DMS79 treated with DMSO at 0.1 percent for 48 hours (cell line): ENCODE measurements at regions not wholly inside any gene's neighbourhood (a gene's known extent, or its start where the extent isn't known, plus 50 kb on each side); places are given as distances from the start of the nearest gene placed in this dataset.

Experiments
- DNase-seq: peaks from one replicate; lab custom pipeline; 2025; lab: John Stamatoyannopoulos, UW

GRCh38 chr3:43894176-43895049 lies 203.7 kb downstream of the ABHD5 start:
- DNase-seq, result peak; percentile 56

GRCh38 chr3:43895573-43895972 lies 204.8 kb downstream of the ABHD5 start:
- DNase-seq, result no peak

GRCh38 chr3:43902415-43902814 lies 211.7 kb downstream of the ABHD5 start:
- DNase-seq, result no peak

GRCh38 chr3:43905157-43905556 lies 214.4 kb downstream of the ABHD5 start:
- no peak for DNase-seq

GRCh38 chr3:43906849-43907507 lies 216.2 kb downstream of the ABHD5 start:
- DNase-seq, result no peak

- DNase-seq, result no peak
These were observed 216.7 kb downstream of the ABHD5 start for GRCh38 chr3:43907508-43907858.

- no peak for DNase-seq
These were observed 217.7 kb downstream of the ABHD5 start for GRCh38 chr3:43908456-43908855.

- DNase-seq, result no peak
These were observed 218.4 kb downstream of the ABHD5 start for GRCh38 chr3:43909149-43909548.

- DNase-seq, result no peak
These were observed 220.0 kb downstream of the ABHD5 start for GRCh38 chr3:43910750-43911149.

GRCh38 chr3:43913036-43913948 lies 222.6 kb downstream of the ABHD5 start:
- no peak for DNase-seq

- DNase-seq, result no peak
These were observed 223.5 kb downstream of the ABHD5 start for GRCh38 chr3:43914269-43914668.

- no peak for DNase-seq
These were observed 224.8 kb downstream of the ABHD5 start for GRCh38 chr3:43915546-43915945.

- DNase-seq, result no peak
These were observed 226.6 kb downstream of the ABHD5 start for GRCh38 chr3:43917361-43917760.

GRCh38 chr3:43919029-43919428 lies 228.3 kb downstream of the ABHD5 start:
- no peak for DNase-seq

GRCh38 chr3:43921056-43921648 lies 230.4 kb downstream of the ABHD5 start:
- DNase-seq, result no peak

- DNase-seq, result no peak
These were observed 231.6 kb downstream of the ABHD5 start for GRCh38 chr3:43922374-43922773.

- DNase-seq, result peak; percentile 12
These were observed 232.6 kb downstream of the ABHD5 start for GRCh38 chr3:43923104-43923882.

GRCh38 chr3:43926055-43926454 lies 235.3 kb downstream of the ABHD5 start:
- no peak for DNase-seq

- DNase-seq, result no peak
These were observed 242.2 kb downstream of the ABHD5 start for GRCh38 chr3:43932921-43933320.

GRCh38 chr3:43948013-43948412 lies 257.3 kb downstream of the ABHD5 start:
- no peak for DNase-seq

GRCh38 chr3:43949594-43949993 lies 258.9 kb downstream of the ABHD5 start:
- no peak for DNase-seq
